H9 (cell line): ENCODE measurements at regions not wholly inside any gene's neighbourhood (a gene's known extent, or its start where the extent isn't known, plus 50 kb on each side); places are given as distances from the start of the nearest gene placed in this dataset.

ENCODE experiments used
- DNase-seq: peaks from one replicate; pipeline ENCODE4 v3.0.0-alpha.2; 2017
- H2AFZ ChIP-seq: one replicate; pipeline ENCODE4 v1.6.1; 2013; ENCODE audit warnings: mild to moderate bottlenecking, low read length, control low read depth, moderate library complexity
- H2AK5ac ChIP-seq: 2 replicates; pipeline ENCODE4 v1.6.1; 2013; ENCODE audit warnings: low read length, control low read depth, mixed read lengths; ENCODE audit not compliant: insufficient read length
- H2BK120ac ChIP-seq: one replicate; pipeline ENCODE4 v1.6.1; 2013; ENCODE audit warnings: low read depth, mild to moderate bottlenecking, low read length, control low read depth, inconsistent platforms; ENCODE audit not compliant: poor library complexity, severe bottlenecking
- H2BK12ac ChIP-seq: 2 replicates; pipeline ENCODE4 v1.6.1; 2013; ENCODE audit warnings: low read length, control low read depth, mixed read lengths, low read depth; ENCODE audit not compliant: insufficient read length
- H2BK15ac ChIP-seq: 2 replicates; pipeline ENCODE4 v1.6.1; 2013; ENCODE audit warnings: low read depth, low read length, control low read depth
- H2BK20ac ChIP-seq: one replicate; pipeline ENCODE4 v1.6.1; 2013; ENCODE audit warnings: low read depth, mild to moderate bottlenecking, low read length, control low read depth, inconsistent platforms; ENCODE audit not compliant: poor library complexity, severe bottlenecking
- H2BK5ac ChIP-seq: 2 replicates; pipeline ENCODE4 v1.6.1; 2013; ENCODE audit warnings: low read length, control low read depth, mixed read lengths; ENCODE audit not compliant: insufficient read length
- H3K14ac ChIP-seq: 2 replicates; pipeline ENCODE4 v1.6.1; 2013; ENCODE audit warnings: low read length, control low read depth; ENCODE audit not compliant: insufficient read depth
- H3K18ac ChIP-seq: 2 replicates; pipeline ENCODE4 v1.6.1; 2013; ENCODE audit warnings: low read depth, mild to moderate bottlenecking, mixed read lengths, low read length, control low read depth; ENCODE audit not compliant: insufficient read length
- H3K23ac ChIP-seq: 2 replicates; pipeline ENCODE4 v1.6.1; 2013; ENCODE audit warnings: low read length, control low read depth, mixed read lengths, low read depth; ENCODE audit not compliant: insufficient read length
- H3K23me2 ChIP-seq: 2 replicates; pipeline ENCODE4 v1.6.1; 2013; ENCODE audit warnings: low read depth, mild to moderate bottlenecking, mixed read lengths, low read length, control low read depth; ENCODE audit not compliant: insufficient read length, poor library complexity, severe bottlenecking
- H3K27ac ChIP-seq: 2 replicates; pipeline ENCODE4 v1.5.1; 2013; ENCODE audit warnings: low read length, control low read depth, mixed read lengths, low read depth; ENCODE audit not compliant: insufficient read length
- H3K27me3 ChIP-seq: 2 replicates; pipeline ENCODE4 v1.6.1; 2013; ENCODE audit warnings: low read length, control low read depth, inconsistent platforms; ENCODE audit not compliant: insufficient read depth
- H3K4ac ChIP-seq: 2 replicates; pipeline ENCODE4 v1.6.1; 2013; ENCODE audit warnings: low read depth, mild to moderate bottlenecking, control low read depth, inconsistent platforms, low read length, moderate library complexity
- H3K4me1 ChIP-seq: 2 replicates; pipeline ENCODE4 v1.6.1; 2013; ENCODE audit warnings: low read length, control low read depth, inconsistent platforms; ENCODE audit not compliant: insufficient read depth
- H3K4me2 ChIP-seq: 2 replicates; pipeline ENCODE4 v1.6.1; 2013; ENCODE audit warnings: low read length, control low read depth, mixed read lengths; ENCODE audit not compliant: insufficient read length, insufficient read depth
- H3K56ac ChIP-seq: 2 replicates; pipeline ENCODE4 v1.6.1; 2013; ENCODE audit warnings: low read depth, mild to moderate bottlenecking, mixed read lengths, low read length, control low read depth; ENCODE audit not compliant: insufficient read length
- H3K79me1 ChIP-seq: 2 replicates; pipeline ENCODE4 v1.6.1; 2013; ENCODE audit warnings: low read depth, mild to moderate bottlenecking, moderate library complexity, low read length, control low read depth, inconsistent platforms; ENCODE audit not compliant: insufficient read depth, poor library complexity, severe bottlenecking
- H3K79me2 ChIP-seq: 2 replicates; pipeline ENCODE4 v1.6.1; 2013; ENCODE audit warnings: low read length, control low read depth, inconsistent platforms; ENCODE audit not compliant: insufficient read depth
- H3K9ac ChIP-seq: 2 replicates; pipeline ENCODE4 v1.6.1; 2013; ENCODE audit warnings: low read length, control low read depth, mixed read lengths; ENCODE audit not compliant: insufficient read length; ENCODE audit errors: extremely low read depth
- H3K9me3 ChIP-seq: one replicate; pipeline ENCODE4 v1.6.1; 2013; ENCODE audit warnings: low read depth, low read length, inconsistent platforms; ENCODE audit not compliant: control insufficient read depth
- H3T11ph ChIP-seq: one replicate; pipeline ENCODE4 v1.6.1; 2013; ENCODE audit warnings: mild to moderate bottlenecking, low read length, control low read depth, inconsistent platforms
- H4K20me1 ChIP-seq: one replicate; pipeline ENCODE4 v1.6.1; 2013; ENCODE audit not compliant: control insufficient read depth, insufficient read length, insufficient read depth
- H4K5ac ChIP-seq: 2 replicates; pipeline ENCODE4 v1.6.1; 2013; ENCODE audit warnings: low read depth, mild to moderate bottlenecking, mixed read lengths, low read length, control low read depth; ENCODE audit not compliant: insufficient read length
- H4K8ac ChIP-seq: replicated peaks from 2 replicates; pipeline ENCODE4 v1.6.1; 2013; ENCODE audit warnings: low read length, control low read depth, mixed read lengths, low read depth; ENCODE audit not compliant: insufficient read length
- H4K91ac ChIP-seq: 2 replicates; pipeline ENCODE4 v1.6.1; 2013; ENCODE audit warnings: low read depth, mild to moderate bottlenecking, moderate library complexity, mixed read lengths, low read length, control low read depth; ENCODE audit not compliant: insufficient read length
- H3K27ac Mint-ChIP-seq, 3 experiments: 2 replicates in 2 of 3; 3 replicates in 1 of 3; pipeline ENCODE4 v1.8.0; 2020 to 2021; ENCODE audit warnings: mixed read lengths in 3 of 3, mild to moderate bottlenecking in 1 of 3, moderate library complexity in 1 of 3
- H3K27me3 Mint-ChIP-seq: 2 replicates; pipeline ENCODE4 v1.8.0; 2021; ENCODE audit warnings: low read depth, mild to moderate bottlenecking, moderate library complexity, mixed read lengths
- H3K36me3 Mint-ChIP-seq, 3 experiments: 2 replicates in 2 of 3; 3 replicates in 1 of 3; pipeline ENCODE4 v1.8.0; 2020 to 2021; ENCODE audit warnings: low read depth in 3 of 3, mixed read lengths in 3 of 3; ENCODE audit not compliant: insufficient read depth in 1 of 3
- H3K4me1 Mint-ChIP-seq, 2 experiments: 2 replicates each; pipeline ENCODE4 v1.8.0; 2020; ENCODE audit warnings: mixed read lengths in 2 of 2
- H3K4me3 Mint-ChIP-seq, 2 experiments: 2 replicates in 1 of 2; 3 replicates in 1 of 2; pipeline ENCODE4 v1.8.0; 2020 to 2021; ENCODE audit warnings: mild to moderate bottlenecking in 2 of 2, mixed read lengths in 2 of 2, moderate library complexity in 1 of 2
- H3K9me3 Mint-ChIP-seq, 2 experiments: 2 replicates in 1 of 2; 3 replicates in 1 of 2; pipeline ENCODE4 v1.8.0; 2020; ENCODE audit warnings: mild to moderate bottlenecking in 2 of 2, mixed read lengths in 2 of 2, moderate library complexity in 1 of 2
- CTCF ChIP-seq: fragments of 200-600 bp; sonication (generic); conservative IDR thresholded peaks from 3 replicates; pipeline ENCODE4 v1.8.0; 2021; ENCODE audit warnings: antibody characterized with exemption, mild to moderate bottlenecking
- WGBS: extraction: QIAGEN DNeasy Blood & Tissue Kit; methylation state at CpG from one replicate; pipeline ENCODE4 v1.1.7; 2013; ENCODE audit warnings: missing lambda C conversion rate, low lambda C conversion rate, mixed read lengths; ENCODE audit not compliant: insufficient read length; ENCODE audit errors: extremely low coverage; 5-methylcytosine and 5-hydroxymethylcytosine counted together

- Histone ChIP-seq H2BK20ac (no peak overlapping the region), H4K91ac (no peak overlapping the region), H3K23me2 (no peaks in the 10 kb centered on the region), H3K18ac (no peak overlapping the region), H3K4me2 (no peak overlapping the region), H3K9ac (no peak overlapping the region), H4K5ac (no peak overlapping the region), H3K4me1 (peaks cover 4% of the 10 kb centered on the region; the same call in 1 of the 2 replicates), H3K23ac (no peak overlapping the region), H2BK12ac (no peak overlapping the region), H2BK120ac (no peak overlapping the region), H3K56ac (no peak overlapping the region), H2AFZ (no peak overlapping the region), H3K27ac (no peak overlapping the region), H2BK15ac (no peak overlapping the region), H4K20me1 (no peaks in the 10 kb centered on the region), H3K4ac (no peak overlapping the region), H3K14ac (no peak overlapping the region), H2AK5ac (no peak overlapping the region), H3K79me1 (no peaks in the 10 kb centered on the region), H3T11ph (no peak overlapping the region), H3K9me3 (no peaks in the 10 kb centered on the region), H2BK5ac (no peak overlapping the region), H3K79me2 (no peaks in the 10 kb centered on the region), H3K27me3 (no peaks in the 10 kb centered on the region), H4K8ac (no peak overlapping the region)
- no peaks in the 10 kb centered on the region; the same call in 1 of the 2 replicates for H3K27me3 Mint-ChIP-seq
- no peak for TF ChIP-seq CTCF
- no peak for DNase-seq
- no peak overlapping the region; a peak in 1 of 7 replicates for H3K27ac Mint-ChIP-seq
- H3K4me1 Mint-ChIP-seq, result peaks cover 43 to 70% of the 10 kb centered on the region in 2 experiments
- no peak overlapping the region for H3K4me3 Mint-ChIP-seq
- peaks cover 2 to 3% of the 10 kb centered on the region in 2 experiments; a peak in 4 of 5 replicates for H3K9me3 Mint-ChIP-seq
- peaks cover 1 to 9% (median 1%) of the 10 kb centered on the region in 3 experiments; a peak in 3 of 7 replicates for H3K36me3 Mint-ChIP-seq
- WGBS, result no CpG with 5 or more reads among the region's 1 CpG
These were observed 116.7 kb upstream of the PLCL2 start for GRCh38 chr3:16768014-16768413.
